Trophoblast cell (in vitro differentiated cells and primary cell): ENCODE measurements at regions not wholly inside any gene's neighbourhood (a gene's known extent, or its start where the extent isn't known, plus 50 kb on each side); places are given as distances from the start of the nearest gene placed in this dataset.

Experiments used
- DNase-seq, 2 donors: peaks; one replicate each; pipeline ENCODE4 v3.0.0-alpha.2; 2016
- H2AFZ ChIP-seq: 2 replicates; pipeline ENCODE4 v1.6.1; 2013; ENCODE audit warnings: low read length, moderate library complexity, mild to moderate bottlenecking; ENCODE audit not compliant: insufficient read depth, poor library complexity
- H2AK5ac ChIP-seq: 2 replicates; pipeline ENCODE4 v1.6.1; 2013; ENCODE audit warnings: mild to moderate bottlenecking, low read length
- H2BK120ac ChIP-seq: 2 replicates; pipeline ENCODE4 v1.6.1; 2013; ENCODE audit warnings: low read length, mild to moderate bottlenecking, moderate library complexity; ENCODE audit not compliant: insufficient read depth, poor library complexity
- H2BK12ac ChIP-seq: 2 replicates; pipeline ENCODE4 v1.6.1; 2013; ENCODE audit warnings: mild to moderate bottlenecking, low read length, moderate library complexity
- H2BK5ac ChIP-seq: 2 replicates; pipeline ENCODE4 v1.6.1; 2013; ENCODE audit warnings: low read length, low read depth, moderate library complexity, mild to moderate bottlenecking; ENCODE audit not compliant: poor library complexity
- H3K14ac ChIP-seq: 2 replicates; pipeline ENCODE4 v1.6.1; 2013; ENCODE audit warnings: mild to moderate bottlenecking, low read length
- H3K18ac ChIP-seq: 2 replicates; pipeline ENCODE4 v1.6.1; 2013; ENCODE audit warnings: mild to moderate bottlenecking, low read length
- H3K23ac ChIP-seq: 2 replicates; pipeline ENCODE4 v1.6.1; 2013; ENCODE audit warnings: low read length
- H3K27ac ChIP-seq: 2 replicates; pipeline ENCODE4 v1.5.1; 2013; ENCODE audit warnings: low read depth, mild to moderate bottlenecking, inconsistent platforms, low read length, moderate library complexity
- H3K27me3 ChIP-seq: 2 replicates; pipeline ENCODE4 v1.6.1; 2013; ENCODE audit warnings: inconsistent platforms, mild to moderate bottlenecking, low read length, moderate library complexity; ENCODE audit not compliant: insufficient read depth
- H3K36me3 ChIP-seq, 2 experiments: 1 replicate in 1 of 2; 2 replicates in 1 of 2; pipeline ENCODE4 v1.6.1; 2013; ENCODE audit warnings: low read length in 2 of 2, mild to moderate bottlenecking in 2 of 2, moderate library complexity in 1 of 2; ENCODE audit not compliant: insufficient read depth in 2 of 2, control insufficient read depth in 1 of 2
- H3K4ac ChIP-seq: 2 replicates; pipeline ENCODE4 v1.6.1; 2013; ENCODE audit warnings: low read depth, mild to moderate bottlenecking, low read length, moderate library complexity
- H3K4me1 ChIP-seq, 2 experiments: 1 replicate in 1 of 2; 2 replicates in 1 of 2; pipeline ENCODE4 v1.6.1; 2013; ENCODE audit warnings: low read length in 2 of 2, mild to moderate bottlenecking in 2 of 2, moderate library complexity in 1 of 2; ENCODE audit not compliant: insufficient read depth in 2 of 2, control insufficient read depth in 1 of 2
- H3K4me2 ChIP-seq: 2 replicates; pipeline ENCODE4 v1.6.1; 2013; ENCODE audit warnings: inconsistent platforms, mild to moderate bottlenecking, low read length, moderate library complexity
- H3K4me3 ChIP-seq: 2 replicates; pipeline ENCODE4 v1.5.1; 2013; ENCODE audit warnings: mild to moderate bottlenecking, low read depth, low read length, inconsistent platforms
- H3K79me1 ChIP-seq: one replicate; pipeline ENCODE4 v1.6.1; 2013; ENCODE audit warnings: low read length
- H3K79me2 ChIP-seq: 2 replicates; pipeline ENCODE4 v1.6.1; 2013; ENCODE audit warnings: low read length, mild to moderate bottlenecking; ENCODE audit not compliant: control insufficient read depth, insufficient read depth, poor library complexity
- H3K9ac ChIP-seq: 2 replicates; pipeline ENCODE4 v1.6.1; 2013; ENCODE audit warnings: mild to moderate bottlenecking, low read length
- H3K9me3 ChIP-seq: 2 replicates; pipeline ENCODE4 v1.6.1; 2013; ENCODE audit warnings: low read depth, mild to moderate bottlenecking, control low read depth, inconsistent platforms, low read length; ENCODE audit not compliant: insufficient read depth
- H4K12ac ChIP-seq: 2 replicates; pipeline ENCODE4 v1.6.1; 2013; ENCODE audit warnings: low read depth, mild to moderate bottlenecking, low read length, moderate library complexity
- H4K8ac ChIP-seq: 2 replicates; pipeline ENCODE4 v1.6.1; 2013; ENCODE audit warnings: low read depth, mild to moderate bottlenecking, low read length, moderate library complexity
- H4K91ac ChIP-seq: one replicate; pipeline ENCODE4 v1.6.1; 2013; ENCODE audit warnings: low read depth, mild to moderate bottlenecking, low read length, moderate library complexity
- WGBS: extraction: QIAGEN DNeasy Blood & Tissue Kit; methylation state at CpG from one replicate; pipeline ENCODE4 v1.1.7; 2013; ENCODE audit warnings: missing lambda C conversion rate; ENCODE audit not compliant: insufficient read length, insufficient coverage; ENCODE audit errors: extremely low coverage; 5-methylcytosine and 5-hydroxymethylcytosine counted together

DNA sequence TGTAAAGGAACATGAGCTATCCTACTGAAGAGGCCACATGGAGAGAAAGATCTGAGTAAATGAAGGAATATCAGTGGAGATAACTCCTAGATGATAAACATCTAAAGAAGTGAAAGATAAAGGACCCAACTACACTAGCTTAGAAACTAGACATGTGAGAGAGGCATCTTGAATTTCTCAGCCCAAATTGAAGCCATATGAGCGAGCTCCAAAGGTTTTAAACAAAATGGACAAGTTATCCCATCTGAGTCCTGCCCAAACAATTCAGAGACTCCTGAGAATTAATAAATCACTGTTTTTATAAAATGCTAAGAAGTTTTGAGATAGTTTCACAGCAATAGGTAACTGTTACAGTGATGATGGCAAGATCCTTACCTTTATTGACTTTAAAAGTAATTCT is 438.9 kb downstream of the NAV3 start:
- Histone ChIP-seq H4K8ac (no peak overlapping the region), H2AK5ac (no peak overlapping the region), H2AFZ (no peak overlapping the region), H3K79me2 (no peaks in the 10 kb centered on the region), H3K4me3 (no peak overlapping the region), H3K18ac (no peak overlapping the region), H3K4me1 (no peaks in the 10 kb centered on the region), H3K9ac (no peak overlapping the region), H4K12ac (no peak overlapping the region), H2BK120ac (no peak overlapping the region), H3K4ac (no peak overlapping the region), H4K91ac (no peak overlapping the region), H3K4me2 (no peak overlapping the region), H3K27me3 (no peaks in the 10 kb centered on the region), H2BK5ac (no peak overlapping the region), H3K79me1 (no peaks in the 10 kb centered on the region), H3K27ac (no peak overlapping the region), H2BK12ac (no peak overlapping the region), H3K23ac (no peak overlapping the region), H3K14ac (no peak overlapping the region), H3K9me3 (no peaks in the 10 kb centered on the region), H3K36me3 (no peaks in the 10 kb centered on the region)
- peak in 1 of 2 donors; percentile 3 for DNase-seq
- no CpG with 5 or more reads among the region's 1 CpG for WGBS

DNA sequence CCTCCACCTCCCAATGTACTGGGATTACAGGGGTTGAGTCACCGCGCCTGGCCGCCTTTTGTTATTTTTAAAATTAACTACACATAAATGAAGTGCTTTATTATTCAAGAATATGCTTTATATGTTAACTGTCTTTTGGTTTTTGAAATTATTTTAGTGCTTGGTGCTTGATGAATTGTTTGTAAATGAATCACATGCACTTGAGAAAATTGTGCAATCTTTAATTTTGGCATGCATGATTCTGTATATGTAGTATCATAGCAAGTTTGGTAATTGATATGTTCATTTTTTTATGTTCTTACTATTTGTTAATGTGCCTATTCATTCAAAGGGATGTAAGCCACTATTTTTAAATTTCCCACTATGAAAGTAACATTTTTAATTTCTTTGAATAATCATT is 440.9 kb downstream of the NAV3 start:
- WGBS, result no CpG with 5 or more reads among the region's 3 CpGs
- no peak overlapping the region for H2BK12ac ChIP-seq
- H3K27me3 ChIP-seq, result no peaks in the 10 kb centered on the region
- no peaks in the 10 kb centered on the region for H3K79me2 ChIP-seq
- H3K9ac ChIP-seq, result no peak overlapping the region
- H3K18ac ChIP-seq, result no peak overlapping the region
- no peak overlapping the region for H4K12ac ChIP-seq
- no peak overlapping the region for H2BK5ac ChIP-seq
- no peak overlapping the region for H3K14ac ChIP-seq
- H3K4me3 ChIP-seq, result no peak overlapping the region
- H3K27ac ChIP-seq, result no peak overlapping the region
- H2AK5ac ChIP-seq, result no peak overlapping the region
- H3K4ac ChIP-seq, result no peak overlapping the region
- no peak overlapping the region for H2BK120ac ChIP-seq
- H4K8ac ChIP-seq, result no peak overlapping the region
- H3K23ac ChIP-seq, result no peak overlapping the region
- H3K9me3 ChIP-seq, result no peaks in the 10 kb centered on the region
- no peak overlapping the region for H3K4me2 ChIP-seq
- H2AFZ ChIP-seq, result no peak overlapping the region
- H3K36me3 ChIP-seq, result no peaks in the 10 kb centered on the region
- DNase-seq, result no peak
- H4K91ac ChIP-seq, result no peak overlapping the region
- no peaks in the 10 kb centered on the region for H3K4me1 ChIP-seq
- H3K79me1 ChIP-seq, result no peaks in the 10 kb centered on the region

DNA sequence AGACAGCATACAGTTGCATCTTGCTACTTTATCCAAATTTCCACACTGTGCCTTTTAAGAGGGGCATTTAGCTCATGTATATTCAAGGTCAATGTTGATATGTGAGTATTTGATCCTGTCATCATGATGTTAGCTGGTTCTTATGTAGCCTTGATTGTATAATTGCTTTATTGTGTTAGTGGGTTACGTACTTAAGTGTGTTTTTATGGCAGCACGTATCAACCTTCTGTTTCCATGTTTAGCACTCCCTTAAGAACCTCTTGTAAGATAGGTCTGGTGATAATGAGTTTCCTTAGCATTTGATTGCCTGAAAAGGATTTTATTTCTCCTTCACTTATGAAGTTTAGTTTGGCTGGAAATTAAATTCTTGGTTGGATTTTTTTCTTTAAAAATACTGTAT is 445.2 kb downstream of the NAV3 start:
- no peak overlapping the region for H2AFZ ChIP-seq
- H2BK120ac ChIP-seq, result no peak overlapping the region
- no peak overlapping the region for H2BK5ac ChIP-seq
- H3K4me1 ChIP-seq, result no peaks in the 10 kb centered on the region
- H3K18ac ChIP-seq, result no peak overlapping the region
- WGBS, result no CpG with 5 or more reads among the region's 2 CpGs
- no peak overlapping the region for H4K91ac ChIP-seq
- no peaks in the 10 kb centered on the region for H3K27me3 ChIP-seq
- no peak overlapping the region for H3K23ac ChIP-seq
- no peaks in the 10 kb centered on the region for H3K79me1 ChIP-seq
- no peak overlapping the region for H2AK5ac ChIP-seq
- H3K4ac ChIP-seq, result no peak overlapping the region
- H3K79me2 ChIP-seq, result no peaks in the 10 kb centered on the region
- H4K8ac ChIP-seq, result no peak overlapping the region
- H3K4me3 ChIP-seq, result no peak overlapping the region
- no peak overlapping the region for H4K12ac ChIP-seq
- no peak overlapping the region for H3K14ac ChIP-seq
- H3K36me3 ChIP-seq, result no peaks in the 10 kb centered on the region
- no peak for DNase-seq
- H3K27ac ChIP-seq, result no peak overlapping the region
- H2BK12ac ChIP-seq, result no peak overlapping the region
- H3K9me3 ChIP-seq, result peaks cover 9% of the 10 kb centered on the region
- no peak overlapping the region for H3K4me2 ChIP-seq
- H3K9ac ChIP-seq, result no peak overlapping the region

DNA sequence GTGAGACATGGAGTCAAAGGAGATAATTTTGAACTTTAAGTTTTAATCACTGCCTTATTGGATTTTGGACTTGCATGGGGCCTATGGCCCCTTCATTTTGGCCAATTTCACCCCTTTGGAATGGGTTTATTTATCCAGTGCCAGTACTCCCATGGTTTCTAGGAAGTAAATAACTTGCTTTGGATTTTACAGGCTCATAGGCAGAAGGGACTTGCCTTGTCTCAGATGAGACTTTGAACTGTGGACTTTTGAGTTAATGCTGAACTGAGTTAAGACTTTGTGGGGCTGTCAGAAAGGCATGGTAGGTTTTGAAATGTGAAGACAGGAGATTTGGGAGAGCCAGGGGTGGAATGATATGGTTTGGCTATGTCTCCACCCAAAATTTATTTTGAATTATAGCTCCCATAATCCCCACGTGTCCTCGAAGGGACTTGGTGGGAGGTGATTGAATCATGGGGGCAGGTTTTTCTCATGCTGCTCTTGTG is 448.1 kb downstream of the NAV3 start:
- peaks cover 9% of the 10 kb centered on the region for H3K9me3 ChIP-seq
- H3K4me1 ChIP-seq, result no peaks in the 10 kb centered on the region
- H3K4me2 ChIP-seq, result no peak overlapping the region
- no peak overlapping the region for H3K27ac ChIP-seq
- no peak overlapping the region for H3K4me3 ChIP-seq
- H4K12ac ChIP-seq, result no peak overlapping the region
- H2AFZ ChIP-seq, result no peak overlapping the region
- H2AK5ac ChIP-seq, result no peak overlapping the region
- H3K36me3 ChIP-seq, result no peaks in the 10 kb centered on the region
- WGBS, result no CpG with 5 or more reads among the region's 2 CpGs
- no peak overlapping the region for H3K14ac ChIP-seq
- H3K79me1 ChIP-seq, result no peaks in the 10 kb centered on the region
- H3K23ac ChIP-seq, result no peak overlapping the region
- no peak overlapping the region for H4K91ac ChIP-seq
- H2BK5ac ChIP-seq, result no peak overlapping the region
- H3K18ac ChIP-seq, result no peak overlapping the region
- no peaks in the 10 kb centered on the region for H3K27me3 ChIP-seq
- no peak overlapping the region for H3K4ac ChIP-seq
- H2BK12ac ChIP-seq, result no peak overlapping the region
- no peak overlapping the region for H3K9ac ChIP-seq
- DNase-seq, result no peak
- H4K8ac ChIP-seq, result no peak overlapping the region
- no peaks in the 10 kb centered on the region for H3K79me2 ChIP-seq
- no peak overlapping the region for H2BK120ac ChIP-seq
